ENCODE measurements at regions not wholly inside any gene's neighbourhood (a gene's known extent, or its start where the extent isn't known, plus 50 kb on each side); places are given as distances from the start of the nearest gene placed in this dataset.
"Not testable (repeated sequence)": the region's sequence is repeated elsewhere in the genome, so short reads cannot be mapped to it uniquely, and the experiment has no call there.

GRCh38 chr4:11073621-11074051 lies 355.1 kb downstream of the HS3ST1 start:
- intact Hi-C loops (cut with DNase I; ENCODE audit: low total_unique reads): no loop called here
- WGBS, 2 donors: 50 to 65% methylated on average over 6 of the region's 6 CpGs
- TF ChIP-seq, protein P1, sequence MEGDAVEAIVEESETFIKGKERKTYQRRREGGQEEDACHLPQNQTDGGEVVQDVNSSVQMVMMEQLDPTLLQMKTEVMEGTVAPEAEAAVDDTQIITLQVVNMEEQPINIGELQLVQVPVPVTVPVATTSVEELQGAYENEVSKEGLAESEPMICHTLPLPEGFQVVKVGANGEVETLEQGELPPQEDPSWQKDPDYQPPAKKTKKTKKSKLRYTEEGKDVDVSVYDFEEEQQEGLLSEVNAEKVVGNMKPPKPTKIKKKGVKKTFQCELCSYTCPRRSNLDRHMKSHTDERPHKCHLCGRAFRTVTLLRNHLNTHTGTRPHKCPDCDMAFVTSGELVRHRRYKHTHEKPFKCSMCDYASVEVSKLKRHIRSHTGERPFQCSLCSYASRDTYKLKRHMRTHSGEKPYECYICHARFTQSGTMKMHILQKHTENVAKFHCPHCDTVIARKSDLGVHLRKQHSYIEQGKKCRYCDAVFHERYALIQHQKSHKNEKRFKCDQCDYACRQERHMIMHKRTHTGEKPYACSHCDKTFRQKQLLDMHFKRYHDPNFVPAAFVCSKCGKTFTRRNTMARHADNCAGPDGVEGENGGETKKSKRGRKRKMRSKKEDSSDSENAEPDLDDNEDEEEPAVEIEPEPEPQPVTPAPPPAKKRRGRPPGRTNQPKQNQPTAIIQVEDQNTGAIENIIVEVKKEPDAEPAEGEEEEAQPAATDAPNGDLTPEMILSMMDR (IDR thresholded peaks at IDR 0.05): no peak
- TF ChIP-seq POLR2A (IDR thresholded peaks at IDR 0.05): no peak
- no peak overlapping the region for H3K4me3 ChIP-seq (ENCODE audit: low read depth, poor library complexity, severe bottlenecking)
- DNase-seq (ENCODE audit: low spot score in 2 of 2): peak in 1 of 2 donors; percentile 33

DNA sequence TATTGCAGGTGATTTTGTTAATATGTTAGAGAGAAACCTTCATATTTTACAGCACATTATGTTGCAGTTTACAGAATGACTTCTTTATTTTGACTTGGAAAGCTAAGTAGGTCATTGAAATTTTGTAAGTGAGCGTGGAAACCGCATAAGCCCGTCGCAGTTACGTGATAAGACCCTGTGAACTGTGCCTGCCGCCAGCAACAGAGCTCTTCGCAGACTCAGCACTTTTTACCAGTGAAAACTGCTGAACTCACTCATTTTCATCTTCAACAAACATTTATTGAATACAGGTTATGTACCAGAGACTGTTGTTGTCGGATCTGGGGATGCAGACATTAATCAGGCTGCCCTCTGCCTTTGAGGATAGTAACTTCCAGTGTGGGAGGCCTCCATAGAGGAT lies 355.7 kb downstream of the HS3ST1 start:
- intact Hi-C loops (cut with DNase I; ENCODE audit: low total_unique reads): no loop called here
- 86 to 90% methylated on average over 8 of the region's 8 CpGs for WGBS, 2 donors
- no peak for DNase-seq (ENCODE audit: low spot score in 2 of 2)

GRCh38 chr4:11072463-11072862 lies 356.2 kb downstream of the HS3ST1 start:
- TF ChIP-seq, protein P1 (IDR thresholded peaks at IDR 0.05): no peak
- TF ChIP-seq POLR2A (IDR thresholded peaks at IDR 0.05): no peak
- no peak for DNase-seq (ENCODE audit: low spot score in 2 of 2)
- WGBS, 2 donors: 91 to 95% methylated on average over 5 of the region's 5 CpGs
- no peak overlapping the region for H3K4me3 ChIP-seq (ENCODE audit: low read depth, poor library complexity, severe bottlenecking)
- intact Hi-C loops (cut with DNase I; ENCODE audit: low total_unique reads): no loop called here

More for the DNA sequence above, 355.7 kb downstream of the HS3ST1 start:
- no peak overlapping the region for H3K4me3 ChIP-seq (ENCODE audit: low read depth, poor library complexity, severe bottlenecking)
- TF ChIP-seq, protein P1 (IDR thresholded peaks at IDR 0.05): no peak
- TF ChIP-seq POLR2A (IDR thresholded peaks at IDR 0.05): no peak

GRCh38 chr4:11070813-11071212 lies 357.9 kb downstream of the HS3ST1 start:
- WGBS, 2 donors: 66 to 69% methylated on average over 4 of the region's 4 CpGs
- H3K4me3 ChIP-seq (ENCODE audit: low read depth, poor library complexity, severe bottlenecking): no peak overlapping the region
- no peak for TF ChIP-seq POLR2A (IDR thresholded peaks at IDR 0.05)
- TF ChIP-seq, protein P1 (IDR thresholded peaks at IDR 0.05): no peak
- no peak for DNase-seq (ENCODE audit: low spot score in 2 of 2)
- intact Hi-C loops (cut with DNase I; ENCODE audit: low total_unique reads): no loop called here

DNA sequence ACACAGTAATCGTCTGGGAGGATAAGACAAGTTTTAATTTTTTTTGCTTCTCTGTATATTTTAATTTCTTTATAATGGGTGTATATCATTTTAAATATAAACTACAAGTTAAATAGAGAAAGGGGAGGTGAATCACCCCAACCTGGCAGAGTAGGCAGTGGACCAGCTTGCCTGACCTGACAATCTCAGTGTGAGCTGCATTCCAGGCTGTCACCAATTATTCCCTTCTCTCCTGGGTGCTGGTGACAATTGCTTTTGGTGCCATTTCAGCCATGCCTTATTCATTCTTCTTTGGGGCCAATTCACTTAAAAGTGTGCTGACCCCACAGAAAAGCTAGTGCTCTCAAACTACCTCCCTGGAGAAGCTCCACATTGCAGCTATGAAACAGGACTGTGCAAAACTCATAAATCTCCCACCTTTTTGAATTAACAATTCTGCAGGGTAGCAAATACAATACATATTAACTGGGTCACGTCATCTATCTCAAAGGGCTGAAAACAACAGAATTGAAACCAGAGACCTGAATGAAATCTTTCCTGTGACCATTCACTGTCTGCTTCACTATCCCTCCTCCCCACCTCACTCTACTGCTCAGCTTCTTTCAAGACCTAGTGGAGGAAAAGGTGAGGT lies 359.0 kb downstream of the HS3ST1 start:
- no peak for DNase-seq (ENCODE audit: low spot score in 2 of 2)
- no peak overlapping the region for H3K4me3 ChIP-seq (ENCODE audit: low read depth, poor library complexity, severe bottlenecking)
- WGBS, 2 donors: 62 to 70% methylated on average over 2 of the region's 2 CpGs
- intact Hi-C loops (cut with DNase I; ENCODE audit: low total_unique reads): no loop called here
- TF ChIP-seq, protein P1 (IDR thresholded peaks at IDR 0.05): no peak
- TF ChIP-seq POLR2A (IDR thresholded peaks at IDR 0.05): no peak

- no peak overlapping the region for H3K4me3 ChIP-seq (ENCODE audit: low read depth, poor library complexity, severe bottlenecking)
- DNase-seq (ENCODE audit: low spot score in 2 of 2): no peak
- WGBS, 2 donors: 57 to 71% methylated on average over 3 of the region's 3 CpGs
- intact Hi-C loops (cut with DNase I; ENCODE audit: low total_unique reads): no loop called here
- TF ChIP-seq, protein P1 (IDR thresholded peaks at IDR 0.05): no peak
- TF ChIP-seq POLR2A (IDR thresholded peaks at IDR 0.05): no peak
Observed at GRCh38 chr4:11069083-11069482, 359.6 kb downstream of the HS3ST1 start.

DNA sequence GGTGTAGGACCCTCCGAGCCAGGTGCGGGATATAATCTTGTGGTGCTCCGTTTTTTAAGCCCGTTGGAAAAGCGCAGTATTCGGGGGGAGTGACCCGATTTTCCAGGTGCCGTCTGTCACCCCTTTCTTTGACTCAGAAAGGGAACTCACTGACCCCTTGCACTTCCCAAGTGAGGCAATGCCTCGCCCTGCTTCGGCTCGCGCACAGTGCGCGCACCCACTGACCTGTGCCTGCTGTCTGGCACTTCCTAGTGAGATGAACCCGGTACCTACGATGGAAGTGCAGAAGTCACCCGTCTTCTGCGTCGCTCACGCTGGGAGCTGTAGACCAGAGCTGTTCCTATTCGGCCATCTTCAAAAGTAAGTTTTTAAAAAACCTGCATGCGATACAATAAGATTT lies 362.1 kb downstream of the HS3ST1 start:
- WGBS, 2 donors: 95% methylated on average over 22 of the region's 22 CpGs
- intact Hi-C loops (cut with DNase I; ENCODE audit: low total_unique reads); DNase-seq (ENCODE audit: low spot score in 2 of 2); H3K4me3 ChIP-seq (ENCODE audit: low read depth, poor library complexity, severe bottlenecking): not testable (repeated sequence)

- DNase-seq (ENCODE audit: low spot score in 2 of 2); H3K4me3 ChIP-seq (ENCODE audit: low read depth, poor library complexity, severe bottlenecking); intact Hi-C loops (cut with DNase I; ENCODE audit: low total_unique reads): not testable (repeated sequence)
- WGBS, 2 donors: 85% methylated on average over 3 of the region's 3 CpGs; no CpG with 5 or more reads in 1 of the 2 donors
Observed at GRCh38 chr4:11060637-11061036, 368.1 kb downstream of the HS3ST1 start.

DNA sequence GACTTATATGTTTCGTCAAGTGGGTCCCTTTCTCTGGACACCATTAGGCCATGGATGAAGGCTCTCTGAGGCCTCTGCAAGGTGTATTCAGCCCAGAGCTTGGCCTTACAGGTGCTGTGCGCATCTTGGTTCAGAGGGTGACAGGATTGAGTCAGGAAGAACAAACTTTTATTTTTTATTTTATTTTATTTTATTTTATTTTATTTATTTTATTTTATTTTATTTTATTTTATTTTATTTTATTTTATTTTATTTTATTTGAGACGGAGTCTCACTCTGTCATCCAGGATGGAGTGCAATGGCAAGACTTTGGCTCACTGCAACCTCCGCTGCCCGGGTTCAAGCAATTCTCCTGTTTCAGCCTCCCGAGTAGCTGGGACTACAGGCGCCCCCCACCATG lies 370.4 kb upstream of the CLNK start:
- intact Hi-C loops (cut with DNase I; ENCODE audit: low total_unique reads); H3K4me3 ChIP-seq (ENCODE audit: low read depth, poor library complexity, severe bottlenecking); DNase-seq (ENCODE audit: low spot score in 2 of 2): not testable (repeated sequence)
- WGBS, 2 donors: 95% methylated on average over 7 of the region's 7 CpGs
